Parathyroid adenoma (tissue), 2 donors: ENCODE measurements at regions not wholly inside any gene's neighbourhood (a gene's known extent, or its start where the extent isn't known, plus 50 kb on each side); places are given as distances from the start of the nearest gene placed in this dataset.

ENCODE experiments used
- H2AFZ ChIP-seq: fragments of 300-600 bp; sonication (generic); one replicate; pipeline ENCODE4 v1.7.0; 2017; ENCODE audit warnings: antibody characterized with exemption, mild to moderate bottlenecking
- H3K27ac ChIP-seq: fragments of 300-600 bp; sonication (generic); one replicate; pipeline ENCODE4 v1.7.0; 2017
- H3K27me3 ChIP-seq: fragments of 300-600 bp; sonication (generic); one replicate; pipeline ENCODE4 v1.7.0; 2017; ENCODE audit warnings: low read length; ENCODE audit not compliant: control insufficient read depth, insufficient read depth
- H3K36me3 ChIP-seq: fragments of 300-600 bp; sonication (generic); one replicate; pipeline ENCODE4 v1.7.0; 2017; ENCODE audit warnings: low read length; ENCODE audit not compliant: control insufficient read depth, insufficient read depth
- H3K4me1 ChIP-seq: fragments of 300-600 bp; sonication (generic); one replicate; pipeline ENCODE4 v1.7.0; 2017; ENCODE audit warnings: control low read depth
- H3K4me2 ChIP-seq: fragments of 300-600 bp; sonication (generic); one replicate; pipeline ENCODE4 v1.7.0; 2017; ENCODE audit warnings: low read length
- H3K4me3 ChIP-seq: fragments of 300-600 bp; sonication (generic); one replicate; pipeline ENCODE4 v1.7.0; 2017; ENCODE audit warnings: low read depth, low read length
- H3K79me2 ChIP-seq: fragments of 300-600 bp; sonication (generic); one replicate; pipeline ENCODE4 v1.7.0; 2017; ENCODE audit warnings: control low read depth
- H3K9ac ChIP-seq: fragments of 300-600 bp; sonication (generic); one replicate; pipeline ENCODE4 v1.7.0; 2017; ENCODE audit warnings: mild to moderate bottlenecking
- H3K9me3 ChIP-seq: fragments of 300-600 bp; sonication (generic); one replicate; pipeline ENCODE4 v1.7.0; 2017; ENCODE audit warnings: low read length; ENCODE audit not compliant: control insufficient read depth
- CTCF ChIP-seq: fragments of 300-600 bp; sonication (generic); IDR thresholded peaks from one replicate; pipeline ENCODE4 v1.7.0; 2017; ENCODE audit warnings: antibody characterized with exemption, mild to moderate bottlenecking
- donor health status: primary hyperparathyroidism.

GRCh38 chr16:26344240-26344776, 652.5 kb downstream of the HS3ST4 start:
- H3K4me1 ChIP-seq, result no peaks in the 10 kb centered on the region
- H3K9me3 ChIP-seq, result no peaks in the 10 kb centered on the region
- no peak overlapping the region for H3K27ac ChIP-seq
- no peak overlapping the region for H2AFZ ChIP-seq
- no peak overlapping the region for H3K4me3 ChIP-seq
- no peaks in the 10 kb centered on the region for H3K27me3 ChIP-seq
- H3K9ac ChIP-seq, result no peak overlapping the region
- no peaks in the 10 kb centered on the region for H3K79me2 ChIP-seq
- no peaks in the 10 kb centered on the region for H3K36me3 ChIP-seq
- H3K4me2 ChIP-seq, result no peak overlapping the region
- no peak for TF ChIP-seq CTCF

- H3K4me2 ChIP-seq, result no peak overlapping the region
- no peaks in the 10 kb centered on the region for H3K9me3 ChIP-seq
- H2AFZ ChIP-seq, result no peak overlapping the region
- H3K9ac ChIP-seq, result no peak overlapping the region
- H3K36me3 ChIP-seq, result no peaks in the 10 kb centered on the region
- H3K27me3 ChIP-seq, result no peaks in the 10 kb centered on the region
- H3K4me1 ChIP-seq, result no peaks in the 10 kb centered on the region
- H3K27ac ChIP-seq, result no peak overlapping the region
- H3K4me3 ChIP-seq, result no peak overlapping the region
- H3K79me2 ChIP-seq, result no peaks in the 10 kb centered on the region
- no peak for TF ChIP-seq CTCF
Measured at GRCh38 chr16:26344976-26345375, 653.2 kb downstream of the HS3ST4 start.

GRCh38 chr16:26345966-26346365, 654.2 kb downstream of the HS3ST4 start:
- Histone ChIP-seq H3K4me1 (no peaks in the 10 kb centered on the region), H2AFZ (no peak overlapping the region), H3K9me3 (no peaks in the 10 kb centered on the region), H3K27me3 (no peaks in the 10 kb centered on the region), H3K36me3 (no peaks in the 10 kb centered on the region), H3K79me2 (no peaks in the 10 kb centered on the region), H3K4me3 (no peak overlapping the region), H3K4me2 (no peak overlapping the region), H3K9ac (no peak overlapping the region), H3K27ac (no peak overlapping the region)
- no peak for TF ChIP-seq CTCF

GRCh38 chr16:26348095-26348494, 656.3 kb downstream of the HS3ST4 start:
- no peak for TF ChIP-seq CTCF
- Histone ChIP-seq H3K9me3 (no peaks in the 10 kb centered on the region), H3K4me3 (no peak overlapping the region), H3K27me3 (no peaks in the 10 kb centered on the region), H2AFZ (no peak overlapping the region), H3K36me3 (no peaks in the 10 kb centered on the region), H3K79me2 (no peaks in the 10 kb centered on the region), H3K9ac (no peak overlapping the region), H3K4me2 (no peak overlapping the region), H3K4me1 (no peaks in the 10 kb centered on the region), H3K27ac (no peak overlapping the region)

GRCh38 chr16:26360867-26361266, 669.1 kb downstream of the HS3ST4 start:
- no peaks in the 10 kb centered on the region for H3K4me1 ChIP-seq
- no peaks in the 10 kb centered on the region for H3K9me3 ChIP-seq
- no peak overlapping the region for H3K27ac ChIP-seq
- no peak overlapping the region for H3K9ac ChIP-seq
- no peaks in the 10 kb centered on the region for H3K79me2 ChIP-seq
- no peak overlapping the region for H2AFZ ChIP-seq
- no peak overlapping the region for H3K4me3 ChIP-seq
- no peak overlapping the region for H3K4me2 ChIP-seq
- TF ChIP-seq CTCF, result no peak
- H3K36me3 ChIP-seq, result no peaks in the 10 kb centered on the region
- no peaks in the 10 kb centered on the region for H3K27me3 ChIP-seq
